Loucy (cell line): ENCODE measurements at regions not wholly inside any gene's neighbourhood (a gene's known extent, or its start where the extent isn't known, plus 50 kb on each side); places are given as distances from the start of the nearest gene placed in this dataset.

Experiments
- H2AFZ ChIP-seq: fragments of 200-600 bp; sonication (generic); 2 replicates; pipeline ENCODE4 v1.6.0; 2016; ENCODE audit warnings: antibody characterized with exemption, mild to moderate bottlenecking, low read length, moderate library complexity
- H3F3A ChIP-seq: fragments of 200-600 bp; 2 replicates; pipeline ENCODE4 v1.6.0; 2016; ENCODE audit warnings: antibody characterized with exemption, low read depth, mild to moderate bottlenecking
- H3K27me3 ChIP-seq: fragments of 200-600 bp; sonication (generic); 2 replicates; pipeline ENCODE4 v1.6.1; 2014; ENCODE audit warnings: low read length, mild to moderate bottlenecking; ENCODE audit not compliant: insufficient read depth, poor library complexity, severe bottlenecking
- H3K36me3 ChIP-seq: fragments of 200-600 bp; sonication (generic); 2 replicates; pipeline ENCODE4 v1.6.1; 2016; ENCODE audit warnings: low read length; ENCODE audit not compliant: insufficient read depth
- H3K4me1 ChIP-seq: fragments of 200-600 bp; sonication (generic); 2 replicates; pipeline ENCODE4 v1.5.1; 2014; ENCODE audit warnings: low read length, mild to moderate bottlenecking; ENCODE audit not compliant: insufficient read depth, poor library complexity, severe bottlenecking
- H3K4me2 ChIP-seq: fragments of 200-600 bp; sonication (generic); 2 replicates; pipeline ENCODE4 v1.6.0; 2014; ENCODE audit warnings: antibody characterized with exemption, low read length, low read depth, mild to moderate bottlenecking; ENCODE audit not compliant: poor library complexity, severe bottlenecking
- H3K4me3 ChIP-seq: fragments of 200-600 bp; sonication (generic); 2 replicates; pipeline ENCODE4 v1.5.1; 2014; ENCODE audit warnings: low read length, mild to moderate bottlenecking, mixed read lengths; ENCODE audit not compliant: poor library complexity, severe bottlenecking
- H3K79me2 ChIP-seq: fragments of 200-600 bp; sonication (generic); 2 replicates; pipeline ENCODE4 v1.6.1; 2014; ENCODE audit warnings: low read length; ENCODE audit not compliant: insufficient read depth
- H3K9ac ChIP-seq: fragments of 200-600 bp; sonication (generic); 2 replicates; pipeline ENCODE4 v1.6.0; 2014; ENCODE audit warnings: mild to moderate bottlenecking, low read depth, low read length, moderate library complexity; ENCODE audit not compliant: poor library complexity, severe bottlenecking
- H3K9me2 ChIP-seq: fragments of 200-600 bp; sonication (generic); replicated peaks from 2 replicates; pipeline ENCODE4 v1.6.1; 2016; ENCODE audit warnings: low read depth, low read length, mixed read lengths
- H3K9me3 ChIP-seq: fragments of 200-600 bp; sonication (generic); 2 replicates; pipeline ENCODE4 v1.6.1; 2014; ENCODE audit warnings: mild to moderate bottlenecking, antibody characterized with exemption, low read length, low read depth; ENCODE audit not compliant: insufficient read depth
- H4K20me1 ChIP-seq: fragments of 200-600 bp; sonication (generic); 2 replicates; pipeline ENCODE4 v1.6.0; 2014; ENCODE audit warnings: antibody characterized with exemption, low read length, mild to moderate bottlenecking; ENCODE audit not compliant: insufficient read depth, poor library complexity, severe bottlenecking
- EZH2phosphoT487 ChIP-seq: fragments of 200-600 bp; IDR thresholded peaks from 2 replicates; pipeline ENCODE4 v1.6.1; 2018; ENCODE audit warnings: antibody characterized with exemption, mild to moderate bottlenecking, moderate library complexity, borderline replicate concordance
- TF ChIP-seq, protein P1 (sequence below): fragments of 200-600 bp; sonication (generic); conservative IDR thresholded peaks from 2 replicates; pipeline ENCODE4 v1.5.1; 2014; ENCODE audit warnings: mild to moderate bottlenecking, antibody characterized with exemption, low read length

DNA sequence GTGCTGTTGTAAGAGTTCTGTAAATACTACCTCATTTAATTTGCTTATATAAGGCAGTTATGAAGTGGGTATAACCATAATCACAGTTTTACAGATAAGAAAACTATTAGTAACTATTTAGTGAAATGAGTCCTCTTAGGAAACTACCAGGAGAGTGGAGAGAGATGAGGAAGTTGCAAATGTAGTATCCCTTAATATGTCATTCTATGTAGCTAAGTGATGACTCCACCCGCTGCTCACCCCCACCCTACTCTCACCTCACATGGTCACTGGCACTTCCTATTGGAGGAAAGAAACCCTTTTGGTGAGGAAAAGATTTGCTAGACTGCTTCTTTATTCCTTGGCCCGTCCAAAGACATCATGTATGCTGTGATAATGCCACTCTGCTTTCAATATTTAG lies 241.8 kb upstream of the SLC24A2 start:
- Histone ChIP-seq H3K79me2 (no peaks in the 10 kb centered on the region), H3F3A (no peaks in the 10 kb centered on the region), H2AFZ (no peak overlapping the region), H3K36me3 (no peaks in the 10 kb centered on the region), H3K9me3 (no peaks in the 10 kb centered on the region), H3K4me1 (no peaks in the 10 kb centered on the region), H3K4me3 (no peak overlapping the region), H3K9ac (no peak overlapping the region), H4K20me1 (no peaks in the 10 kb centered on the region), H3K27me3 (no peaks in the 10 kb centered on the region), H3K9me2 (no peaks in the 10 kb centered on the region), H3K4me2 (no peak overlapping the region)
- TF ChIP-seq EZH2phosphoT487 = no peak
- TF ChIP-seq, protein P1, sequence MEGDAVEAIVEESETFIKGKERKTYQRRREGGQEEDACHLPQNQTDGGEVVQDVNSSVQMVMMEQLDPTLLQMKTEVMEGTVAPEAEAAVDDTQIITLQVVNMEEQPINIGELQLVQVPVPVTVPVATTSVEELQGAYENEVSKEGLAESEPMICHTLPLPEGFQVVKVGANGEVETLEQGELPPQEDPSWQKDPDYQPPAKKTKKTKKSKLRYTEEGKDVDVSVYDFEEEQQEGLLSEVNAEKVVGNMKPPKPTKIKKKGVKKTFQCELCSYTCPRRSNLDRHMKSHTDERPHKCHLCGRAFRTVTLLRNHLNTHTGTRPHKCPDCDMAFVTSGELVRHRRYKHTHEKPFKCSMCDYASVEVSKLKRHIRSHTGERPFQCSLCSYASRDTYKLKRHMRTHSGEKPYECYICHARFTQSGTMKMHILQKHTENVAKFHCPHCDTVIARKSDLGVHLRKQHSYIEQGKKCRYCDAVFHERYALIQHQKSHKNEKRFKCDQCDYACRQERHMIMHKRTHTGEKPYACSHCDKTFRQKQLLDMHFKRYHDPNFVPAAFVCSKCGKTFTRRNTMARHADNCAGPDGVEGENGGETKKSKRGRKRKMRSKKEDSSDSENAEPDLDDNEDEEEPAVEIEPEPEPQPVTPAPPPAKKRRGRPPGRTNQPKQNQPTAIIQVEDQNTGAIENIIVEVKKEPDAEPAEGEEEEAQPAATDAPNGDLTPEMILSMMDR = no peak

DNA sequence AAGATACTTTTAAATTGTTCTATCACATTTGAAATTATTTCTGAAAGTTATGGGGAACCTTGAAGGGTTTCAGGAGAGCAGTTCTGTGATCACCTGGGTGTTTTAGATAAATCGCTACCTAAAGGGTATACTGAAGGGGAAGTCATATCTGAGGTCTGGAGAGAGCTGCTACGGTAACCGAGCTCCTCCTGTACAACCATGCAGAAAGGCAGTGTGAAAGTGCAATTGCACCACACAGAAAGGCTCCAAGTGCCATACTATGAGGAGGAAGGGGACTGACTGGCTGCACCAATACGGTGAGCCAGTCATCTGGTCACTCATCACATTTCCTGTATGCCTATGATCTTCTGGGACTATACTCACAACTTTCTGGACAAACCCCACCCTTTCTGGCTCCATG lies 241.4 kb upstream of the SLC24A2 start:
- no peak overlapping the region for H2AFZ ChIP-seq
- no peak overlapping the region for H3K4me3 ChIP-seq
- TF ChIP-seq, protein P1 = no peak
- no peak for TF ChIP-seq EZH2phosphoT487
- H3K36me3 ChIP-seq = no peaks in the 10 kb centered on the region
- H3K79me2 ChIP-seq = no peaks in the 10 kb centered on the region
- H3K9me2 ChIP-seq = no peaks in the 10 kb centered on the region
- no peaks in the 10 kb centered on the region for H3K9me3 ChIP-seq
- H3K27me3 ChIP-seq = no peaks in the 10 kb centered on the region
- H3K4me1 ChIP-seq = no peaks in the 10 kb centered on the region
- H4K20me1 ChIP-seq = no peaks in the 10 kb centered on the region
- H3K4me2 ChIP-seq = no peak overlapping the region
- no peaks in the 10 kb centered on the region for H3F3A ChIP-seq
- H3K9ac ChIP-seq = no peak overlapping the region

DNA sequence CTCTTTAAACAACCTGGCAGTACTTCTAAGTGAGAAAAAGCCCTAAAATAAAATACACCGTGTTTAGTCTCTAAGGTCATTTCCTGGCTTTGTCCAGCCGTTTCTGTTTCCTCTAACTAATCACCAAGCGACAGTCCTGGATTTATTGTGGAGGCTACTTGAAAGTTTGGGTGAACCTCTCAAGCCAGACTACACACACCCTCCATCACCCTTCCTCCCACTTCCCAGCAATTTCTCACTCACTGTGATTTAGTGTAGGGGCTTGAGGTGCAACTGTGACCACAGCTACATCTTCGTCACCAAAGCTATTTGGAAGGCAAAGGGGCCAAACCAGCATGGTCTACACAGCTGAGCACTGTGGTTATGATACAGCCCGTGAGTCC lies 240.0 kb upstream of the SLC24A2 start:
- Histone ChIP-seq H3K4me3 (no peak overlapping the region), H3K9me2 (no peaks in the 10 kb centered on the region), H3K4me2 (no peak overlapping the region), H3K79me2 (no peaks in the 10 kb centered on the region), H2AFZ (no peak overlapping the region), H3K4me1 (no peaks in the 10 kb centered on the region), H3K9ac (no peak overlapping the region), H4K20me1 (no peaks in the 10 kb centered on the region), H3F3A (no peaks in the 10 kb centered on the region), H3K9me3 (no peaks in the 10 kb centered on the region), H3K27me3 (no peaks in the 10 kb centered on the region), H3K36me3 (no peaks in the 10 kb centered on the region)
- TF ChIP-seq EZH2phosphoT487 = no peak
- TF ChIP-seq, protein P1 = no peak
